ENCODE measurements at regions not wholly inside any gene's neighbourhood (a gene's known extent, or its start where the extent isn't known, plus 50 kb on each side); places are given as distances from the start of the nearest gene placed in this dataset.

DNA sequence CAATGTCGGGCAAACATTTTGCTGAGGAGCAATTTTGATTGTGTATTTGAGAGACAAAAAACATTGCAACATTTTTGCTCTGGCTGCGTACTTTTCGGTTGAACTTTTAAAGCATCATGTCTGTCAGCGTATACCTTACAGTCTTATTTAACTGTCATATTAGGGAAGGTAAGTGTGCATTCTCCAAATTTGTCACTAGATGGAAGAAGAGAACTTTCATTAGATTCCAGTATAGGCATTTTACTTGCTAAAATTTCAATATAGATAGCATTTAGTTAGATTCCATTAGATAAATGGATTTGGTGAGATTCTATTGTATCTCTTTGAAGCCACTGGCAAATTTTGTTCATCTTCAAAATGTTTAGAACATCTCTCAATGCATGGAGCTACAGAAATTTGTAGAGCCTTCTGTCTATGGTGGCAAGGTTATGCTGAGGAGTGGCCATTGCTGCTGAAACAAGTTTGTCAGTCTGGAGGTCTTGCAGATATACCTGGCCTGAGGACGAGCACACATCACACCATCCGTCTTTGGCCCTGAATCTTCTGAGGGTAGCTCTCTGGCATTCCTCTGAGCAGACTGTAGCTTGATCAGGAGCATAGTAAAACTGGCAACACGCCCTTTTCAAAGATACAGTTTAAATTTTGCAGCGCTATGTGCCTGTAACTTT is 437.5 kb upstream of the MBL2 start:
- peak; percentile 52 for DNase-seq (ENCODE audit: low read depth, low spot score)

DNA sequence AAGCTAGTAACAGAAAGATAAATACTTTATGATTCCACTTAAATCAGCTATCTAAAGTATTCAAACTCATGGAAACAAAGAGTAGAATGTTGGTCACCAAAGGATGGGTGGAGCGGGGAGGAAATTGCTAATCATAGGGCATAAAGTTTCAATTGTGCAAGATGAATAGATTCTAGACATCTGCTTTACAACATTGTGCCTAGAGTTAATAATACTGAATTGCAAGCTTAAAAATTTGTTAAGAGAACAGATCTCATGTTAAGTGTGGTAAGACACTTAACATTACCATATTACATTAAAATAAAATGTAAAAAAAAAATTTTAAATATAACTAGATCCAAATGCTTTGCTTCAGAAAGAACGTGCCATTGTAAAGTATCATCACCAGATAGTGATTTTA is 411.1 kb upstream of the MBL2 start:
- no peak for DNase-seq (ENCODE audit: low read depth, low spot score)

DNA sequence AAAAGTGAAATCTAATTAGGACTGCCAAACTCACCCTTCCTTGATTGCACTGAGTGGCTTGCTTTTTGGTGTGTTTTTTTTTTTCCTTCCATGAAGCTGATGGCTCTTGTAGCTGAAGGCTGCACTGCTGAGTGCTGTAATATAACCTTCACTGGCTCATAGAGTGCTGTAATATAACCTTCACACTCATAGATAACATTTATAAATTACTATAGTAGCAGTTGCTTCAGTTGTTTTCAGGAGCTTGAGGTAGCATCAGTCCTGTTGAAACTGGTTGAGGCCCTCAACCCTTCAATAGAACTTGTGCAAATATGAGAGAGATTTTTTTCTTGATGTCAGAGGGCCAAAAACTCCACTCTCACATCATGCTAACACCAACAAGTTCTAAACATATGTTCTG is 404.9 kb upstream of the MBL2 start:
- no peak for DNase-seq (ENCODE audit: low read depth, low spot score)

DNA sequence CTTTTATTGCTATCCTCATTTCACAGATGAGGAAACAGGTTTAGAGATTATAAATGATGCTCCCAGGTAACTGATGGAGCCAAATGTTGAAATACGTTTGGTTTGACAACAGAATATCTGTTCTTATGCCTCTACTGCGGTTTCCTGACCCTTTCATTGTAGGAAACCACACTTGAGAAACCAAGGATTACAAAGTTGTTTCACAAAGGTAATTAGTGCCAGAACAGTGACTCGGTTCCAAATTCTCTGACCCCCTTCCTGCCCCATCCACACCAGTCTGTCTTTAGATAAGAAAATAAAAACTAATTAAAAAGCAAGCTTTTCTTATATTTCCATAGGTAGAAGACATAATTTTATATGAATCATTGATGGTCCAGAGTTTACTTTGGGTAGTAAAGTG is 393.7 kb upstream of the MBL2 start:
- no peak for DNase-seq (ENCODE audit: low read depth, low spot score)

DNA sequence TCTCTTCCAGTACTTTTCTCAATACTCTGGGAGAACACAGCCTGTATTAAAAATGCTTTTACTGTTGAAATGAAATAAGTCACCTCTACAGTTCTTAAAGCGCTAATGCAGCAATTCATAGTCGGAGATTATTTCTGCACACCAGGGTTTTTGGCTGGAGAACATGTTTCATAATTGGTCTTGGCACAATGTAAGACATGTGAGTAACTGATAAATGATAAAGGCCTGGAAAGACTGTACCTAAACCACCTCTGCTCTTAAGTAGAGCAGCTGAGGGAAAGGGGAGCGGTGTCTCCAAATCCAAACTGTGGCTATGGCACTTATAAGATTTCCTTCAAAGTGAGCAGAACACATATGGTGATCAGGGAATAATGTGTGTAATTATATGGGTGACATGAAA is 390.3 kb upstream of the MBL2 start:
- no peak for DNase-seq (ENCODE audit: low read depth, low spot score)

DNA sequence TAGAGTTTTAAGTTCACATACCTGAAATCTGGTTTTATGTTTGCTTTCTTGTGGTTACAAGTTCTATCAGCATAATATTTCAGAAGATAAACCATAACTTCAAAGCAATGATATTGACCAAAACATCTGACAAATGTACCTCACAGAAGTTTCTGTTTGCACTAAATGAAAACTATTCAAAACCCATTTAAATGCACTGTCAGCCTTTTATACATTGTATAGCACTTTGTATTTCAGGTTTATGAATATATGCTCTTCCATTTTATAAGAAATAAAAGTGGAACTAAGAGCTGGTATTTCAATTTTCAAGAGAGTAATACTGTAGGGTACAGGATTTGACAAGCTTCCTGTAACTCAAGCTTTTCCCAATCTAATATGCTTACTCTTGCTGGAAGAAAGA is 388.6 kb upstream of the MBL2 start:
- DNase-seq (ENCODE audit: low read depth, low spot score), result no peak

DNA sequence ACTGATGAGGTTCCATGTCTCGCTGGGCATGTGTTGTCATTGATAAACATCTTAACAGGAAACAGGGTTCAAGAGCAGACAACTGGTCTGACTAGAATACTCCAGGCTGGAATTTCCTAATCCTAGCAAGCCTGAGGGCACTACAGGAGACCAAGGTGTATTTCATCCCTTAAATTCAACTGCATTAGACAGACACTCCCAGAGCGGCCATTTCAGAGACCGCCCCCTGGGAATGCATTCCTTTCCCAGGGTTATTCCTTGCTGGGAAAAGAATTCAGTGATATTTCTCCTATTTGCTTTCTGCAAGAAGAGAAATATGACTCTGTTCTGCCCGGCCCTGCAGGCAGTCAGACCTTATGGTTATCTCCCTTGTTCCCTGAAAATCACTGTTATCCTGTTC is 383.1 kb upstream of the MBL2 start:
- DNase-seq (ENCODE audit: low read depth, low spot score), result peak; percentile 5

DNA sequence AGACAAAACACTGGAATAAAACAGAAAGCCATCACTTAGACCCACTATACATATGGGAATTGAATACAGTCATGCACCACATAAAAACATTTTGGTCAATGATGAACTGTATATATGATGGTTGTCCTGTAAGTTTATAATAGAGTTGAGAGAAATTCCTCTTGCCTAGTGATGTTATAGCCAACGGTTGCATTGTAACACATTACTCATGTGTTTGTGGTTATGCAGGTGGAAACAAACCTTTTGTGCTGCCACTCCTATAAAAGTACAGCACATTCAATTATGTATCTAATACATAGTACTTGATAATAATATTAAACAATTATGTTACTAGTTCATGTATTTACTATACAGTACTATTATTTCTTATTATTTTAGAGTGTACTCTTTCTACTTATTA is 381.2 kb upstream of the MBL2 start:
- DNase-seq (ENCODE audit: low read depth, low spot score), result no peak

DNA sequence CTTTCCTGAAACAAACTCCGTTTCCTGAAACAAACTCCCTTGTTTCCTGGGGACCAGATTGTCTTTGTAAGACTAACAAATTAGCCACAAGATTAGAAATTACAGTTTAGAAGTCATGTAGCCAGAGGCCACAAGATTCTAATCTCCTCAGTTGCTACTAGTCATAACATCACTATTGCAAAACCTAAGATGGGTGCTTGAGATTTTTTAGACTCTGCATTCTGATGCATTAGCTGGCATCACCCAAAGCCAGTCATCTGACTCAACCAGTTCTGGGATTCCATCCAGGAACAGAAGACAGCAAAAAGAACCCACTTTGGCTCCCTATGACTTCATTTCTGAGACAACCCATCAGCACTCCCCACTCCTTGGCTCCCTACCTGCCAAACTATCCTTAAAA is 367.9 kb upstream of the MBL2 start:
- no peak for DNase-seq (ENCODE audit: low read depth, low spot score)

DNA sequence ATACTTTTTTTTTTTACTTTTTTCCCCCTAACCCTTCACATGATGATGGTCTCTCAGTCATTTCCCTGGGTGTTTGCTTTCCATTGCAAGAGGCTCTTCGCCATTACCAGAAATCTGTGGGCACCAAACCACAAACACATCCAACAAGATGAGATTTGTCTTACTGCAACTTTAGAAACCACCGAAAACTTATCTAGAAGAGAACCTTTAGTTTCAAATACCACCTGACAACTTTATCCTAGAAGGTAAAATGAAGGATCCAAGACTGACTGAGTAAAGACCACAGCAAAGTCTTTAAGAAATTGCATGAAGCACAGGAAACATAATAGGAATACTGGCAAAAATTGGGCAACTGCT is 363.3 kb upstream of the MBL2 start:
- DNase-seq (ENCODE audit: low read depth, low spot score), result no peak

DNA sequence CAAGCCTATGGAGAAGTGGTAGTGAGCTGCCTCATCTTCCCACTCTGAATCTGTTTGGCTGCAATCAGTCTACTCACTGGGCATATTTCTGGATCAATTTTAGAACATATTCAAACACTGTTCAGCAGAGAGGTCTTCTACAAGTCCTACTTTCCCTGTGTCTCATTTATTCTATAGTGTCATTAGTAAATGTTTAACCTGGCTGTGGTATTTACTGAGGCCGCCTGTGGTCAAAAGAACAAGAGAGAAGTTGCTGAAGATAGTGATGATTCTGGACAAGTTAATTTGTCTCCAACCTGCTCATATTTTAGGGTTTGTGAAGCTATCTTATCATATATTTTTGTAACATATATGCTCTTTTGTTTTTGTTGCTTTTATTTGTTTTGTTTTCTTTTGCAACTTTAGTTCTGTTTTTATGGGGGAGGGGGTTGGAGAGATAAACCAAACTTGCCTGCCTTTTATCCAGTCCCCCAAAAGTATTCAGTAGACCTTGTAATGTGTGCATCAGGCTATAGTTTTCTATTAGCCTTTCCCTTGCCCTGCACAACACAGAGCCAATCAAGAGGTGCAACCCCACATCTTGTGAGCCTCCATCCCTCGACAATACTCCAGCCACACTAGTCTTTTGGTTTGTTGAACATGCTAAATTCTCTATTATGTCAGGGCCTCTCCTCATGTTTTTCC is 362.8 kb upstream of the MBL2 start:
- DNase-seq (ENCODE audit: low read depth, low spot score), result no peak

DNA sequence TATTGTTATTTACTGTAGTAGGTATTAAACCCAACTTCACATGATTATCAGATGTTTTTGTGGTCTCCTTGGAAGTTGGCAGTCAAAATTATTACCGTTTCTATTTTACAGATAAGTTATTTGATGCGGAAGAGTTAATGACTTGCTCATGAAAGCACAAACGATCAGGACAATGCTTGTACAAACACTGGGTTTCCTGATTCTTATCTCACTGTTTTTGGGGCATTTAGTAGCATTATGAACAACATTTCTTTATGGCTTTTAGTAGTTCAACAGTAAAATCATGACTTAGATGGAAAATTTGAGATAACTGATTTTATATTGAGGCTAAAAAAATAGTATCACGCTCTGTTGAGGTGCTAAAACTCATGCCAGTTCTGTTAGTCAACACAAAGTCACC is 361.5 kb upstream of the MBL2 start:
- no peak for DNase-seq (ENCODE audit: low read depth, low spot score)

DNA sequence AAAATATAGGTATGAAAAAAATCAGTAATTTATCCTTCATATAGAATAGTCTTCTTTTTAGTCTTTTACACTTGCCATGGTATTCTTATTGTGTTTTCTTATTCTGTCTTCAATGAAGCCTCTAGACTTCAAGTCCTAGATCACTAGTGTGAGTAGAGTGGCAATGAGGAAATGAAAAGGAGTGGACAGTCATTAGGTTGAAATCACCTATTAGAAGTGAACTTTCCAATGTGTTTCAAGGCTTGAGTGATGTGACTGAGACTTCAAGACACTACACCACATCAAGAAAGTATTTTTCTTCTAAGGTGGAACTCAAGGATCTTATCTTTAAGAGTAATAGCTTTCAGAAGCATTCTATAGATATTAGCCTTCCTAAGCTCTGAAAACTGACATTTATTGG is 357.8 kb upstream of the MBL2 start:
- DNase-seq (ENCODE audit: low read depth, low spot score), result no peak

DNA sequence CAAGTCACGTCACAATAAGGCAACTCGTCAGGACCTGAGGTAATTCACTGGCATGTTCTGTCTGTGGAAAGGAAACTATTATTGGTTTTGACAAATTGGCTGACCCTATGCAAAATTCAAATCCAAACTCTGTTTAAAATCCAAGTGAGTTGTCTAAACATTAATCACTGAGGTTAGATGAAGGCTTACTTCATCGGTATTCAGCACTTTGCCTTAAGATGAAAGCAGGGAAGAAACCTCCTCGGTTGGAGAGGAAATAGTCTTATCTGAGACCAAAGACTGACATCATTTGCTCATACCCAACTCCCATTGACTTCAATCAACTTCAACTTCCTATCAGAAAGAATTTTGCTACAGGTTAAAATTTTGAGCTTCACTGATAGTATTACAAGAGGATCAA is 355.1 kb upstream of the MBL2 start:
- no peak for DNase-seq (ENCODE audit: low read depth, low spot score)

DNA sequence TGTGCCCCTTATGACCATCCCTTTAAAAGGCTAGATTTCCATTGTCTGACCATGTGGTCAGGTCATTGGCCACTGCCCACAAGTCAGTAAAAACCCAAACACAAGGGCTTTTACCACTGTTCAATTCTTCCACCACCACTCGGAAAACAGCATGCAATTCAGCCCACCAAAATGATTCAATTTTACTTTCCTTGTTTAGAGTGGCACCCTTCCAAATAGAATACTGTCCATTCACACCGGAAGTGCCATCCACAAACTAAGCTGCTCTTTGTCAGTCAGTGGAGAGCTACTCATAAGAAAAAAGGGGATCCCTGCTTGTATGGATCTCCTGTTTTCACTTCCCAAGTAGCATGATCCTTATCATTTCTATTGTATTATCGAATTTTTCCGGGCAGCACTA is 350.7 kb upstream of the MBL2 start:
- DNase-seq (ENCODE audit: low read depth, low spot score), result no peak

DNA sequence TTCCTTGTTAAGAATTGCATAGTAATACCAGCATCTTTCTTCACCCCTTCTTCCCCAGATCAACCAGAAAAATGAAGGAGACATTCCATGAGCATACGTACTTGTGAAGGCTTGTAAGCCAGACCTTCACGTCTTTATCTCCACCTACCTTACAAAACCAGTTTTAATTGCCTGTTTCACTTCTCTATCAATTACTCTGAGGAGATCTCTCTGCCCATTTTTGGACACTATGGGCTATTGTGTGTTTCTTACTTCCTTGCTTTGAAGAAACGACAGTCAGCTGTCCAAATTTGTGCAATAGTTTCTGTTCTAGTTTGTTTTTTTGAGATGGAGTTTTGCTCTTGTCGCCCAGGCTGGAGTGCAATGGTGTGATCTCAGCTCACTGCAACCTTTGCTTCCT is 349.7 kb upstream of the MBL2 start:
- DNase-seq (ENCODE audit: low read depth, low spot score), result no peak

DNA sequence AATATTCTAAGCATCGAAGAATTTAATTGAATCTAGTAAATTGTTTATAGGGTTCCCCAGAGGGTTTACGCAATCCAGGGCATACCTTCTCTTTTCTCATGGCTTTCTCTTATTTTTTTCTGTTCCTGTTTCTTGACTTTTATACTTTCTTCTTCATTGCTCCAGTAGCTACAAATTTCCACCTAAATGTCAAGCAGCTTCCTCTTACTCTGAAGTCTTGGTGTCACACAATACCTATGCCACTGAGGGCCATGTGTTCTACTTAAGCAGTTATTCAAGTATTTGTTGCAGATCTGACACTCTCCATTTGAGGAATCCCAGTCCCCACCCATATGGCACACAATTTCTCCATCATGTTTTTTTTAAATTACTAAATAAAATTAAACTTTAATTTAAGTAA is 343.1 kb upstream of the MBL2 start:
- no peak for DNase-seq (ENCODE audit: low read depth, low spot score)

DNA sequence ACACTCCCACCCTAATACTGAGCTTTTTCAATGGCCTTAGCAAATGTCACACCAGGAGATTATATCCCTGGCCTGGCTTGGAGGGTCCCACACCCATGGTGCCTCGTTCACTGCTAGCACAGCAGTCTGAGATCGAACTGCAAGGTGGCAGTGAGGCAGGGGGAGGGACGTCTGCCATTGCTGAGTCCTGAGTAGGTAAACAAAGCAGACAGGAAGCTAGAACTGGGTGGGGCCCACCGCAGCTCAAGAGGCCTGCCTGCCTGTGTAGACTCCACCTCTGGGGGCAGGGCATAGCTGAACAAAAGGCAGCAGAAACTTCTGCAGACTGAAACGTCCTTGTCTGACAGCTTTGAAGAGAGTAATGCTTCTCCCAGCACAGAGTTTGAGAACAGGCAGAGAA is 338.9 kb upstream of the MBL2 start:
- DNase-seq (ENCODE audit: low read depth, low spot score), result no peak

DNA sequence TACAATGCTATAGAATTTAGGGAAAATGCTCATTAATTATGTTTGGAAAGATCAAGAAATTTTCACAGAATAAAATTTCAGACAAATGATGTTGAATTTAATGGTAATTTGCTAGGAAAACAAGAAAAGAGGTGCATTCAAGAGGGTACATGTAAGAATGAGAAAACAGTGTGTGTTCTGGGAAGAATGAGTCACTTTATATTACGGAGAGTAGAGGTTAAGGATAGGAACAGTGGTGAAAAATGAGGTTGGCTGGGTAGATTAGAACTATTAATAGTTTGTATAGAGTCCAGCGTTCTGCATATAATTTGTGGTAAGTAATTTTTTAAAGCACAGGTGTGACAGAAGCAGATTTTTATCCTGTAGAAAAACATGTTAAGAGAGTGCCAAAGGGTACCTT is 336.7 kb upstream of the MBL2 start:
- no peak for DNase-seq (ENCODE audit: low read depth, low spot score)

DNA sequence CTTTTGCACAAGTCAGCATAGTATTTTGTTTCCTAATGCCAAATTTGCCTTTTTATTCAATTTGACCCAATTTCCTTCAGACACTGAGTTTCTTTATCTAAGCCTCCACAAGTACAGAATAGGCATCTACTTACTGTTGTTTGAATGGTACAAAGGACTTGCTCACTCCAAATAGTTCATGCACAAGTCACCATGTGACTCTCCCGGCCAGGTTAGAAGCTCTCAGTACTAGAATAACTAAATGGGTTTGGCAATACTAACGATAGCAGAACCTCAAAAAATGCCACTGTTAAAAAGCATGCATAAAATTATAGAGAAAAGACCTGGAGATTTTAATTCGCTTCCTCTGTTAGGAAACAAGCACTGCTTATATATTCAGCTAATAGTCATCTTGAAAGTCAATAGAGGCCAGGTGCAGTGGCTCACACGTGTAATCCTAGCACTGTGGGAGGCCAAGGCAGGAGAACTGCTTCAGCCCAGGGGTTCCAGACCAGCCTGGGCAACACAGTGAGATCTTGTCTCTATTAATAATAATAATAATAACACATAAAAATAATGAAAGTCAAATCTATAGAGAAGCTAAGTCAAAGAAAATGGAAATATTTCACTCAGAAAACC is 335.8 kb upstream of the MBL2 start:
- DNase-seq (ENCODE audit: low read depth, low spot score), result no peak

DNA sequence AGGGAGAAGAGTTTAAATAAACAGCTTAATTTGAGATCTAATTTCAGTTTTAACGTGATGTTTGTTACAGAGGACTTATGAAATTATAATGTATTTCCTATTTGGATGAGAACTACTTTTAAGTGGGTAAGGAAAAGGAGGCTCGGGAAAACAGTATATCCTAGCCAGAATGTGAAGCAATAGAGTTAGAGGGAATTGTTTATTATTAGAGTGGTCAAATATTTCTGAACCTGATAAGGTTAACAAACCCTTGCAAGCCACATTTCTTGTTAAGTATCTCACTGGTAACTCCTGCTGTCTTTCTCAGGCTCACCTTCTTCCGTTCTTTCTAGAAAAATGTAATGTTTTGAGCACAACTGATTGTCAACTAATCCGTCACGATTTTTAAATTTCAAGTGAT is 335.1 kb upstream of the MBL2 start:
- no peak for DNase-seq (ENCODE audit: low read depth, low spot score)

DNA sequence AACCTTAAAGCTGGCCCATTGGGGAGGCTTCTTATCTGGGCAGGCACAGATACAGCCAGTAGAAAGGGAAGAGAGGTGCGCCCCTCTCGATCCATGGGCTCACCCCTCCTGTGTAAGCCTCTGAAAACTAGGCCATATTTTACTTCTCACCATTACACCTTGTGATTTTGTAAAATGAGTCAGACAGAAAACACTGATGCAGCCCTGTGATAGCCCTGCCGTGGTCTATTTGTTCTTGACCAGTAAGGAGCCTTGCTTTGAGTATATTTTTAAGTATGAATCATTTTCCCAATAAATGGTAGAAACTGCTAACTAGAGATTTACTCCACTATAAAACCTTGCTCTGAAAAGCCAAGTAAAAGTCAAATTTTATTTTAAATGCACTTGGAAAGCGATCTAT is 329.8 kb upstream of the MBL2 start:
- no peak for DNase-seq (ENCODE audit: low read depth, low spot score)

DNA sequence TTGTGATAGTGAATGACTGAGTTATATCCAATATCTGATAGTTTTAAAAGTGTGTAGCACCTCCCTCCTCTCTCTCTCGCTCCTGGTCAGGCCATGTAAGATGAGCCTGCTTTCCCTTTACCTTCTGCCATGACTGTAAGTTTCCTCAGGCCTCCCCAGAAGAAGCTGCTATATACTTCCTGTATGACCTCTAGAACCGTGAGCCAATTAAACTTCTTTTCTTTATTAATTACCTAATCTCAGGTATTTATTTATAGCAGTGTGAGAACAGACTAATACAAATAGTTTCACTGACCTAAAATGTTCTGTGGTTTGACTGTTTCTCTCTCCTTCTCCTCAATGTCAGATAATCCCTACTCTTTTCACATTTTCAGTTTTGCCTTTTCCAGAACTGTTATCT is 321.3 kb upstream of the MBL2 start:
- DNase-seq (ENCODE audit: low read depth, low spot score), result no peak

DNA sequence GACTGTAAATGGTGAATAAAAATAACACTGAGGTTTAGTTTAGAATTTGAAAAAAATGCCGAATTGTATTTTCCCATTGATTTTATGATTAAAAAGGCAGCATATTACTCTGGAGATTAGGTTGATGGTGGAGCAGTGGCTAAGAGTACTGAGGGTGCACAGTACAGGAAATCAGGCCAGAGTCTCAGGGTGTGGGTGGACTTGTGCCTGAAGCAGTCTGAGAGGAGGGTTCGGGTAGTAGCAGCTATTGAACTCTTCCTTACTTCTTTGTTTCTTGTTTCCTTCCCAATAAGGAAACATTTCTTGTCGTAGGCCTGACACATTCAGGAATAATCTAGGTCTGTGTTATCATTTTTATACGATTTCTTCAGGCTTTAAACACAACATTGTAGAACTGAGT is 319.0 kb upstream of the MBL2 start:
- no peak for DNase-seq (ENCODE audit: low read depth, low spot score)

All from ELF-1 (cell line).